C4-2B (cell line): ENCODE measurements at regions not wholly inside any gene's neighbourhood (a gene's known extent, or its start where the extent isn't known, plus 50 kb on each side); places are given as distances from the start of the nearest gene placed in this dataset.

Experiments
- ZFX ChIP-seq: fragments of 450-650 bp; IDR thresholded peaks from 2 replicates; pipeline ENCODE4 v1.6.1; 2017
- TF ChIP-seq, protein P1 (sequence below): fragments of 450-650 bp; conservative IDR thresholded peaks from 2 replicates; pipeline ENCODE4 v1.5.1; 2017; ENCODE audit warnings: mild to moderate bottlenecking

GRCh38 chr13:112183532-112184090 is 116.7 kb downstream of the SOX1 start:
- TF ChIP-seq, protein P1, sequence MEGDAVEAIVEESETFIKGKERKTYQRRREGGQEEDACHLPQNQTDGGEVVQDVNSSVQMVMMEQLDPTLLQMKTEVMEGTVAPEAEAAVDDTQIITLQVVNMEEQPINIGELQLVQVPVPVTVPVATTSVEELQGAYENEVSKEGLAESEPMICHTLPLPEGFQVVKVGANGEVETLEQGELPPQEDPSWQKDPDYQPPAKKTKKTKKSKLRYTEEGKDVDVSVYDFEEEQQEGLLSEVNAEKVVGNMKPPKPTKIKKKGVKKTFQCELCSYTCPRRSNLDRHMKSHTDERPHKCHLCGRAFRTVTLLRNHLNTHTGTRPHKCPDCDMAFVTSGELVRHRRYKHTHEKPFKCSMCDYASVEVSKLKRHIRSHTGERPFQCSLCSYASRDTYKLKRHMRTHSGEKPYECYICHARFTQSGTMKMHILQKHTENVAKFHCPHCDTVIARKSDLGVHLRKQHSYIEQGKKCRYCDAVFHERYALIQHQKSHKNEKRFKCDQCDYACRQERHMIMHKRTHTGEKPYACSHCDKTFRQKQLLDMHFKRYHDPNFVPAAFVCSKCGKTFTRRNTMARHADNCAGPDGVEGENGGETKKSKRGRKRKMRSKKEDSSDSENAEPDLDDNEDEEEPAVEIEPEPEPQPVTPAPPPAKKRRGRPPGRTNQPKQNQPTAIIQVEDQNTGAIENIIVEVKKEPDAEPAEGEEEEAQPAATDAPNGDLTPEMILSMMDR: no peak
- no peak for TF ChIP-seq ZFX
